ENCODE measurements at regions not wholly inside any gene's neighbourhood (a gene's known extent, or its start where the extent isn't known, plus 50 kb on each side); places are given as distances from the start of the nearest gene placed in this dataset.

DNA sequence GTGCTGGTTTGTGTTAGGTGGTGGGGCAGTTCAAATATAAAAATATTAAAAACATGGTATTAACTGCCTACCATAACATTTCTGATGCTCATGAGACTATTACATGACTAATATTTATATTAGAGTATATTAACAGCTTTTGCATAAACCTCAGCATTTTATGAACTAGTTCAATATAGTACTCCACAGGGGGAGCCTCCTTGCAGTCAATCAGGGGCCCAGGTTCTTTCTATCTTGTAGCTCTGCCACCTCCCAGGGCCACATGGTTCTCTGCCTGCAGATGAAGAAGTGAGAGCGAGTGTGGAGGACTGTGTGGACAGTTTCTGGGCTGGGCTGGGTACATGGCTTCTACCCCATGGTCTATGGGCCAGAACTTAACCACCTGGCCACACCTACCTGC lies 159.5 kb downstream of the RPS24 start:
- CTCF ChIA-PET, result no interaction called here
- DNase-seq (ENCODE audit: low spot score), result no peak
- H3K4me3 ChIP-seq (ENCODE audit: low read depth, low read length, poor library complexity, severe bottlenecking), result no peak overlapping the region
- no peak overlapping the region for H3K27ac ChIP-seq (ENCODE audit: low read depth, low read length, poor library complexity, severe bottlenecking)
- BruUV-seq (replicated peaks), result no TSS peak
- POLR2A ChIA-PET (ENCODE audit: low non-redundant PET), result no interaction called here
- no peaks in the 10 kb centered on the region for H3K36me3 ChIP-seq (ENCODE audit: insufficient read depth, low read length, poor library complexity, severe bottlenecking)
- H3K9me3 ChIP-seq (ENCODE audit: low read depth, low read length, poor library complexity, severe bottlenecking), result no peaks in the 10 kb centered on the region
- no peaks in the 10 kb centered on the region for H3K27me3 ChIP-seq (replicated peaks; ENCODE audit: insufficient read depth, low read depth, low read length, poor library complexity)
- TF ChIP-seq CTCF (conservative IDR thresholded peaks at IDR 0.05; ENCODE audit: low read depth, low read length) (no peak), EZH2 (IDR thresholded peaks at IDR 0.05; ENCODE audit: borderline replicate concordance, low read depth, low read length, poor library complexity, severe bottlenecking) (no peak)
- intact Hi-C loops (cut with micrococcal nuclease; ENCODE audit: unreplicated experiment), result no loop called here
- peaks cover 5% of the 10 kb centered on the region for H3K4me1 ChIP-seq (ENCODE audit: insufficient read depth, low read length, poor library complexity, severe bottlenecking)

DNA sequence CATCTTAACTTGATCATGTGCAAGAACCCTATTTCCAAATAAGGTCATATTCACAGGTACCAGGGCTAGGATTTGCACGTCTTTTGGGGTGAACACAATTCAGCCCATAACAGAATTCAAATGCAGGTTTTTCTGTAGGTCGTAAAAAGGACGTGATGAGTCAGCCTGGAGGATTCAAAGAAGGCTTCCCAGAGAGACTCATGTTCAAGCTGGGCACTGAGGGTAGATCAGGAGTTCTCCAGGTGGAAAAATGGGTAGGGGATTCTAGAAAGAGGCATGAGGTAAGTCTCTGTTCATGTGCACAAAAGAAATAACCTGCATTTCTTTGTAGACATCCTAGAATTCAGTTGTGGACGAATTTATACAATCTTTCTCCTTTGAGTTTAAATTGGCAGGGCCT lies 160.4 kb downstream of the RPS24 start:
- H3K27me3 ChIP-seq (replicated peaks; ENCODE audit: insufficient read depth, low read depth, low read length, poor library complexity), result no peaks in the 10 kb centered on the region
- no peaks in the 10 kb centered on the region for H3K36me3 ChIP-seq (ENCODE audit: insufficient read depth, low read length, poor library complexity, severe bottlenecking)
- no peak overlapping the region for H3K4me3 ChIP-seq (ENCODE audit: low read depth, low read length, poor library complexity, severe bottlenecking)
- TF ChIP-seq CTCF (conservative IDR thresholded peaks at IDR 0.05; ENCODE audit: low read depth, low read length), result no peak
- TF ChIP-seq EZH2 (IDR thresholded peaks at IDR 0.05; ENCODE audit: borderline replicate concordance, low read depth, low read length, poor library complexity, severe bottlenecking), result no peak
- no peak for DNase-seq (ENCODE audit: low spot score)
- ChIA-PET POLR2A (ENCODE audit: low non-redundant PET) (no interaction called here), CTCF (no interaction called here)
- BruUV-seq (replicated peaks), result no TSS peak
- no peaks in the 10 kb centered on the region for H3K9me3 ChIP-seq (ENCODE audit: low read depth, low read length, poor library complexity, severe bottlenecking)
- intact Hi-C loops (cut with micrococcal nuclease; ENCODE audit: unreplicated experiment), result no loop called here
- no peak overlapping the region for H3K27ac ChIP-seq (ENCODE audit: low read depth, low read length, poor library complexity, severe bottlenecking)
- peaks cover 5% of the 10 kb centered on the region for H3K4me1 ChIP-seq (ENCODE audit: insufficient read depth, low read length, poor library complexity, severe bottlenecking)

DNA sequence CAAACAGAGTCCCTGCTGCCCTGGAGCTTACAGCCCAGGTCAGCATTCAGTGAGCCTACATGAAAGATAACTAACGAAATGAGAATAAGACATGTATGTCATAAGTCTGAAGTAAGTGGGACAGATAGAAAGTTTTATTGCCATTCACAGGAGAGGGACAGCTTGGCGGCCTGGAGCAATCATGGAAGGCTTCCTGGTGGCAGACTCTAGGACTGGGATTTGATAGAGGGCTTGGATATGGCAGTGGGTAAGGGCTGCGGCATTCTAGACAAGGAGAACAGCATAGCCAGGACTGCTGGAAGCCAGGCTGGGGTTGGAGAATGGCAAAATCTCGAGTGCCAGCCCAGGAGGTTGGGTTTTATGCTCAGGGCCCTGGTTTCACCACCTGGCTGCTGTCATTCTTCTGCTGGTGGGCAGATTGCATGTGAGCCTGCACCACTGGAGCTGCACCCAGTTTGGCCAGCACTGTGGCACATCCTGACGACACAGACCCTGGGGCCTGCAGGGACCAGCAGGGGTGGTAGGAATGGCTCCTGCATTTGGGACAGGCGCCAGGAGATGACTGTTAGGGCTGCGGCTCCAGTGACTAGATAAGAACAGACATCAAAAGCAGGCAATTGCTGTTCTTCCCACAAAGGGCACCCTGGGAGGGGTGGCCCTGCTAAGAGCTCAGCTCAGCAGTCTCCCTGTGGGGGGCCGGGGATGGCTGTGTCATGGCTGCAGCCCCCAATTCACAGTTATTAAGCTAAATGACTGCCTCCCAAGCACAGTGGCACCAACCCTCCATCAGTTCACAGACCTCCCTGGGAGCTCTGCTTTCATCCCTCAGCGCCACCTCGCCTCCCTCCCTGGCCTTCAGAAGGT lies 161.1 kb downstream of the RPS24 start:
- no peak overlapping the region for H3K27ac ChIP-seq (ENCODE audit: low read depth, low read length, poor library complexity, severe bottlenecking)
- intact Hi-C loops (cut with micrococcal nuclease; ENCODE audit: unreplicated experiment), result no loop called here
- H3K4me3 ChIP-seq (ENCODE audit: low read depth, low read length, poor library complexity, severe bottlenecking), result no peak overlapping the region
- BruUV-seq (replicated peaks), result no TSS peak
- no peaks in the 10 kb centered on the region for H3K9me3 ChIP-seq (ENCODE audit: low read depth, low read length, poor library complexity, severe bottlenecking)
- POLR2A ChIA-PET (ENCODE audit: low non-redundant PET), result interaction anchor here (0.5 kb wide), 1 partner anchor 51 kb away, joined by 4 read pairs; no protein-coding TSS in a partner anchor
- H3K27me3 ChIP-seq (replicated peaks; ENCODE audit: insufficient read depth, low read depth, low read length, poor library complexity), result no peaks in the 10 kb centered on the region
- CTCF ChIA-PET, result no interaction called here
- H3K36me3 ChIP-seq (ENCODE audit: insufficient read depth, low read length, poor library complexity, severe bottlenecking), result no peaks in the 10 kb centered on the region
- H3K4me1 ChIP-seq (ENCODE audit: insufficient read depth, low read length, poor library complexity, severe bottlenecking), result peaks cover 5% of the 10 kb centered on the region
- peak; percentile 81 for DNase-seq (ENCODE audit: low spot score)
- TF ChIP-seq EZH2 (IDR thresholded peaks at IDR 0.05; ENCODE audit: borderline replicate concordance, low read depth, low read length, poor library complexity, severe bottlenecking) (no peak), CTCF (conservative IDR thresholded peaks at IDR 0.05; ENCODE audit: low read depth, low read length) (no peak)
